GM12878 (cell line): ENCODE measurements at regions not wholly inside any gene's neighbourhood (a gene's known extent, or its start where the extent isn't known, plus 50 kb on each side); places are given as distances from the start of the nearest gene placed in this dataset.

Experiments
- ATAC-seq: fragments of 200-7000 bp; cut with Tn5 transposase; 3 replicates; pipeline ENCODE4 v1.9.1; 2020; ENCODE audit warnings: mild to moderate bottlenecking, moderate library complexity
- BruUV-seq: library from RNA; stranded (reverse); fragments of 400-500 nt; replicated peaks from 2 replicates; lab custom pipeline; 2021; lab: Mats Ljungman, UMichigan
- CTCF ChIA-PET: fragments of 300-600 bp; sonication (Branson Sonifier 250); formaldehyde crosslinking; extraction: SDS; loops from one replicate; lab custom pipeline; 2021; ENCODE audit warnings: inconsistent platforms; lab: Yijun Ruan, JAX
- POLR2A ChIA-PET: fragments of 350-600 bp; formaldehyde crosslinking; extraction: SDS; loops from one replicate; lab custom pipeline; 2021; ENCODE audit warnings: inconsistent platforms; lab: Charles Lee
- RAD21 ChIA-PET: fragments of 300-600 bp; sonication (Branson Sonifier 250); formaldehyde crosslinking; loops from one replicate; lab custom pipeline; 2023; ENCODE audit warnings: antibody characterized with exemption; ENCODE audit not compliant: unreplicated experiment; lab: Charles Lee
- SMC1A ChIA-PET: fragments of 300-600 bp; sonication (Branson Sonifier 250); formaldehyde crosslinking; loops from one replicate; lab custom pipeline; 2023; ENCODE audit not compliant: unreplicated experiment, uncharacterized antibody; lab: Charles Lee
- DNase-seq: peaks from one replicate; pipeline ENCODE4 v3.0.0-alpha.2; 2011; ENCODE audit warnings: low read depth, low spot score
- FAIRE-seq: peaks from 3 replicates; lab custom pipeline; 2011; peaks lifted over from hg19 to GRCh38; lab: Jason Lieb, UNC
- H2AFZ ChIP-seq: 2 replicates; pipeline ENCODE4 v1.6.0; 2011; ENCODE audit warnings: low read depth, low read length, control low read depth; ENCODE audit not compliant: control insufficient read depth
- H3K27ac ChIP-seq: 2 replicates; pipeline ENCODE4 v1.5.1; 2011; ENCODE audit warnings: control low read depth; ENCODE audit not compliant: control insufficient read depth, insufficient read depth
- H3K27me3 ChIP-seq, 2 experiments: replicated peaks in 1 of 2; 2 replicates each; pipeline versions ENCODE4 v1.6.0 to v1.6.1; 2011; ENCODE audit warnings: low read length in 1 of 2; ENCODE audit not compliant: control insufficient read depth in 2 of 2, insufficient read depth in 2 of 2
- H3K36me3 ChIP-seq, 2 experiments: 2 replicates each; pipeline ENCODE4 v1.5.1; 2011; ENCODE audit warnings: low read length in 1 of 2; ENCODE audit not compliant: control insufficient read depth in 2 of 2, insufficient read depth in 2 of 2
- H3K4me1 ChIP-seq: 2 replicates; pipeline ENCODE4 v1.6.1; 2011; ENCODE audit warnings: mild to moderate bottlenecking, low read length, moderate library complexity, mixed read lengths; ENCODE audit not compliant: control insufficient read depth, insufficient read depth
- H3K4me2 ChIP-seq: 2 replicates; pipeline ENCODE4 v1.6.0; 2011; ENCODE audit warnings: control low read depth; ENCODE audit not compliant: control insufficient read depth, insufficient read depth
- H3K4me3 ChIP-seq: fragments of 200-600 bp; sonication (generic); 2 replicates; pipeline ENCODE4 v1.5.1; 2016
- H3K79me2 ChIP-seq: 2 replicates; pipeline ENCODE4 v1.6.0; 2011; ENCODE audit warnings: low read length; ENCODE audit not compliant: control insufficient read depth, insufficient read depth
- H3K9ac ChIP-seq: 2 replicates; pipeline ENCODE4 v1.8.0; 2011; ENCODE audit warnings: low read length, control low read depth, mixed read lengths; ENCODE audit not compliant: control insufficient read depth, insufficient read depth
- H3K9me3 ChIP-seq: replicated peaks from 3 replicates; pipeline ENCODE4 v1.5.1; 2011; ENCODE audit warnings: mild to moderate bottlenecking, low read length; ENCODE audit not compliant: control insufficient read depth, insufficient read depth
- H4K20me1 ChIP-seq: 2 replicates; pipeline ENCODE4 v1.6.0; 2011; ENCODE audit not compliant: control insufficient read depth, insufficient read depth
- FOS ChIP-seq: IDR thresholded peaks from 3 replicates; pipeline ENCODE4 v1.6.1; 2011; ENCODE audit warnings: borderline replicate concordance; ENCODE audit not compliant: insufficient read length; ENCODE audit errors: extremely low read depth
- MXI1 ChIP-seq: fragments of 150-350 bp; IDR thresholded peaks from 2 replicates; pipeline ENCODE4 v1.6.1; 2011; ENCODE audit warnings: low read depth, mild to moderate bottlenecking, inconsistent platforms, low read length, improper control_type of control experiment
- PML ChIP-seq: IDR thresholded peaks from 2 replicates; pipeline ENCODE4 v1.6.1; 2012; ENCODE audit warnings: low read length, inconsistent platforms
- RELB ChIP-seq: fragments of 450-650 bp; IDR thresholded peaks from 2 replicates; pipeline ENCODE4 v1.6.1; 2017; ENCODE audit warnings: low read depth, mild to moderate bottlenecking, moderate library complexity
- SMARCA5 ChIP-seq: fragments of 450-650 bp; IDR thresholded peaks from 2 replicates; pipeline ENCODE4 v1.6.1; 2017; ENCODE audit warnings: mild to moderate bottlenecking
- TARDBP ChIP-seq: IDR thresholded peaks from 2 replicates; pipeline ENCODE4 v1.6.1; 2016; ENCODE audit warnings: borderline replicate concordance
- USF2 ChIP-seq: IDR thresholded peaks from 2 replicates; pipeline ENCODE4 v1.6.1; 2011; ENCODE audit warnings: low read depth, low read length, improper control_type of control experiment, borderline replicate concordance
- ZBTB11 ChIP-seq: fragments of 450-650 bp; formaldehyde crosslinking; IDR thresholded peaks from 2 replicates; pipeline ENCODE4 v1.5.0; 2022; ENCODE audit warnings: mild to moderate bottlenecking, missing genetic modification characterization
- ZNF207 ChIP-seq: fragments of 450-650 bp; IDR thresholded peaks from 2 replicates; pipeline ENCODE4 v1.6.1; 2014; ENCODE audit warnings: antibody characterized with exemption, mild to moderate bottlenecking, borderline replicate concordance
- ZNF217 ChIP-seq: fragments of 450-650 bp; IDR thresholded peaks from 2 replicates; pipeline ENCODE4 v1.6.1; 2017; ENCODE audit warnings: antibody characterized with exemption, mild to moderate bottlenecking
- WGBS: methylation state at CpG from one replicate; pipeline ENCODE4 v1.1.6; 2016; ENCODE audit warnings: low lambda C conversion rate; ENCODE audit not compliant: insufficient replicate concordance, insufficient coverage; ENCODE audit errors: missing lambda C conversion rate; 5-methylcytosine and 5-hydroxymethylcytosine counted together
- in situ Hi-C: fragments of 300-500 bp; cut with MboI; formaldehyde crosslinking; loops from 9 replicates; pipeline ENCODE4 v1.14.3; 2018; ENCODE audit warnings: mixed read lengths
- intact Hi-C: fragments of 100-400 bp; cut with micrococcal nuclease; formaldehyde crosslinking; loops from one replicate; pipeline ENCODE4 v1.14.2; 2022; ENCODE audit not compliant: unreplicated experiment

GRCh38 chr6:135622081-135622480 lies 124.5 kb upstream of the AHI1 start (continued):
- TF ChIP-seq ZBTB11 = no peak
- no peak for TF ChIP-seq SMARCA5
- TF ChIP-seq RELB = no peak
- no peak for TF ChIP-seq FOS
- TF ChIP-seq TARDBP = no peak

DNA sequence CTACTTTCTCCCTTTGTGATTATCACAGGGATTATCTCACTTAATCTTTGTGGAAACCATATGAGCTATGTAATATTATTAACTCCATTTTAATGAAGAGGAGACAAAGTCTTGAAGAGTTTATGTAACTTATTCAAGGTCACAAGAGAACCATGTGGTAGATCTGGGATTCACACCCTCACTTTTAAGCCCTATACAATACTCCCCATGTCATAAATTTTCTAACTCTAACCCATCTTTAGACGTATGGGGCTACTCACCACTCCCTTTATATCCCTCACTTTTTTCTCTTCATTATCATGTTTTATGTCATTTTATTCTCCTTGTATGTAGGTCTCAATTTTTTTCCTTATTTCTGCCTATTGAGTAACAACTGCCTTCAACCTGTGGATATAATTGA lies 126.4 kb upstream of the AHI1 start:
- intact Hi-C loops = no loop called here

More for the DNA sequence above, 126.4 kb upstream of the AHI1 start:
- Histone ChIP-seq H3K9me3 (no peaks in the 10 kb centered on the region; the same call in 2 of the 3 replicates), H3K4me2 (no peak overlapping the region), H2AFZ (no peak overlapping the region), H3K4me3 (no peak overlapping the region), H4K20me1 (no peaks in the 10 kb centered on the region), H3K36me3 (no peaks in the 10 kb centered on the region), H3K27ac (no peak overlapping the region), H3K27me3 (no peaks in the 10 kb centered on the region; a peak in 1 of 4 replicates)
- ChIA-PET CTCF (interaction anchor here (0.6 to 1.6 kb wide), 4 partner anchors 15 to 135 kb away, joined by 3 to 6 read pairs (median 4); no protein-coding TSS in a partner anchor), RAD21 (interaction anchor here (1.4 kb wide), 1 partner anchor 126 kb away, joined by 3 read pairs; no protein-coding TSS in a partner anchor)
- in situ Hi-C loops = no loop called here
- no TSS peak for BruUV-seq
- no peak for DNase-seq
- no peak for TF ChIP-seq ZNF217
- no peak for TF ChIP-seq USF2
- no peak for TF ChIP-seq SMARCA5
- no peak for TF ChIP-seq MXI1
- no peak for TF ChIP-seq TARDBP
- TF ChIP-seq ZNF207 = no peak
- no peak for TF ChIP-seq PML
- TF ChIP-seq, all 136 proteins: peak for 0
- no peaks in the 10 kb centered on the region for H3K79me2 ChIP-seq
- H3K4me1 ChIP-seq = no peaks in the 10 kb centered on the region
- WGBS = 0% methylated on average over 1 of the region's 1 CpG
- H3K9ac ChIP-seq = no peak overlapping the region
- ATAC-seq (no peak), FAIRE-seq (no peak)
- POLR2A ChIA-PET = no interaction called here
- SMC1A ChIA-PET = no interaction called here
